ENCODE measurements at regions not wholly inside any gene's neighbourhood (a gene's known extent, or its start where the extent isn't known, plus 50 kb on each side); places are given as distances from the start of the nearest gene placed in this dataset.

- TF ChIP-seq CTCF (conservative IDR thresholded peaks at IDR 0.05) (no peak), EZH2 (IDR thresholded peaks at IDR 0.05; ENCODE audit: low read depth) (no peak)
Measured at GRCh38 chr4:132063829-132064228, 1085.3 kb upstream of the PCDH10 start.

Measured in PC-9 (cell line).